Transverse colon (tissue), 4 donors: ENCODE measurements at regions not wholly inside any gene's neighbourhood (a gene's known extent, or its start where the extent isn't known, plus 50 kb on each side); places are given as distances from the start of the nearest gene placed in this dataset.

ENCODE experiments used
- DNase-seq: peaks from one replicate; pipeline ENCODE4 v3.0.0-alpha.2; 2019
- H3K27ac ChIP-seq, 4 donors: fragments of 200-600 bp; sonication (generic); 2 replicates each; pipeline ENCODE4 v1.5.1; 2016 to 2018; ENCODE audit warnings: inconsistent platforms in 4 of 4
- H3K27me3 ChIP-seq: fragments of 200-600 bp; sonication (generic); 2 replicates; pipeline ENCODE4 v1.5.1; 2017; ENCODE audit warnings: inconsistent platforms
- H3K36me3 ChIP-seq, 4 donors: fragments of 200-600 bp; sonication (generic); 2 replicates each; pipeline ENCODE4 v1.5.1; 2017 to 2019; ENCODE audit warnings: inconsistent platforms in 4 of 4
- H3K4me1 ChIP-seq, 4 donors: fragments of 200-600 bp; sonication (generic); 2 replicates each; pipeline ENCODE4 v1.5.1; 2017 to 2020; ENCODE audit warnings: inconsistent platforms in 4 of 4
- H3K4me3 ChIP-seq, 4 donors: fragments of 200-600 bp; sonication (generic); 1 replicate in 1 of 4; 2 replicates in 3 of 4; pipeline versions ENCODE4 v1.5.1 to v1.6.1; 2017 to 2019; ENCODE audit warnings: inconsistent platforms in 4 of 4
- H3K9me3 ChIP-seq, 2 donors: fragments of 200-600 bp; sonication (generic); 2 replicates each; pipeline ENCODE4 v1.5.1; 2017 to 2019; ENCODE audit warnings: inconsistent platforms in 2 of 2
- CTCF ChIP-seq, 5 experiments: fragments of 200-600 bp in 3 of 5; fragments of 450-650 bp in 2 of 5; sonication (generic) in 3 of 5; IDR thresholded peaks; 1 replicate in 2 of 5; 2 replicates in 3 of 5; pipeline ENCODE4 v1.5.1; 2016 to 2017; ENCODE audit warnings: antibody characterized with exemption in 5 of 5, inconsistent platforms in 3 of 5, mild to moderate bottlenecking in 2 of 5, moderate library complexity in 1 of 5
- EP300 ChIP-seq: sonication (generic); formaldehyde crosslinking; IDR thresholded peaks from one replicate; pipeline ENCODE4 v1.6.1; 2017; ENCODE audit warnings: antibody characterized with exemption, low read depth
- POLR2A ChIP-seq: fragments of 450-650 bp; IDR thresholded peaks from one replicate; pipeline ENCODE4 v1.6.1; 2016; ENCODE audit warnings: antibody characterized with exemption, mild to moderate bottlenecking, moderate library complexity
- POLR2AphosphoS5 ChIP-seq, 3 donors: sonication (generic); formaldehyde crosslinking; IDR thresholded peaks; one replicate each; pipeline ENCODE4 v1.6.1; 2016; ENCODE audit warnings: antibody characterized with exemption in 3 of 3
- WGBS, 2 donors: methylation state at CpG; one replicate each; pipeline ENCODE4 v1.1.5; 2018; ENCODE audit warnings: low coverage in 1 of 2; 5-methylcytosine and 5-hydroxymethylcytosine counted together
- in situ Hi-C, 4 donors: fragments of 200-750 bp; cut with MboI; loops; one replicate each; pipeline versions ENCODE4 v1.15.0 to v1.15.1; 2017; ENCODE audit warnings: low sequenced_read_pairs in 3 of 4, low pct_ligation_motif_present in 1 of 4, low pct_unique_long_range_greater_than_20kb in 1 of 4
- intact Hi-C: fragments of 100-400 bp; cut with DNase I; formaldehyde crosslinking; loops from one replicate; pipeline ENCODE4 v1.15.1; 2023; ENCODE audit warnings: low total_unique reads

GRCh38 chr1:30335389-30335996, 387.9 kb downstream of the MATN1 start:
- Histone ChIP-seq H3K36me3 (no peaks in the 10 kb centered on the region), H3K27ac (no peak overlapping the region), H3K27me3 (no peaks in the 10 kb centered on the region), H3K9me3 (no peaks in the 10 kb centered on the region), H3K4me1 (no peaks in the 10 kb centered on the region), H3K4me3 (no peak overlapping the region)
- no peak for DNase-seq
- 77% methylated on average over 3 of the region's 3 CpGs; no CpG with 5 or more reads in 1 of the 2 donors for WGBS, 2 donors
- intact Hi-C loops, result no loop called here
- in situ Hi-C loops, result no loop called here
- TF ChIP-seq POLR2A, result no peak
- TF ChIP-seq CTCF (IDR thresholded peaks at IDR 0.05), result no peak
- TF ChIP-seq POLR2AphosphoS5 (IDR thresholded peaks at IDR 0.05), result no peak
- TF ChIP-seq EP300, result no peak

GRCh38 chr1:30334767-30335166, 388.6 kb downstream of the MATN1 start:
- TF ChIP-seq POLR2AphosphoS5 (IDR thresholded peaks at IDR 0.05) (no peak), EP300 (no peak), CTCF (IDR thresholded peaks at IDR 0.05) (no peak)
- no peak for DNase-seq
- WGBS, 2 donors, result no CpG with 5 or more reads among the region's 2 CpGs

GRCh38 chr1:30332116-30333094, 391.0 kb downstream of the MATN1 start:
- WGBS, 2 donors, result 63 to 79% methylated on average over 3 to 18 of the region's 18 CpGs
- no peak for DNase-seq
- in situ Hi-C loops (no loop called here), intact Hi-C loops (no loop called here)
- Histone ChIP-seq H3K36me3 (no peaks in the 10 kb centered on the region), H3K27ac (no peak overlapping the region), H3K27me3 (no peaks in the 10 kb centered on the region), H3K9me3 (no peaks in the 10 kb centered on the region), H3K4me3 (no peak overlapping the region), H3K4me1 (no peaks in the 10 kb centered on the region)
- no peak for TF ChIP-seq EP300
- no peak for TF ChIP-seq POLR2A
- no peak for TF ChIP-seq POLR2AphosphoS5 (IDR thresholded peaks at IDR 0.05)
- TF ChIP-seq CTCF (IDR thresholded peaks at IDR 0.05), result no peak

More at GRCh38 chr1:30334767-30335166, 388.6 kb downstream of the MATN1 start:
- Histone ChIP-seq H3K27ac (no peak overlapping the region), H3K4me3 (no peak overlapping the region), H3K9me3 (no peaks in the 10 kb centered on the region), H3K36me3 (no peaks in the 10 kb centered on the region), H3K27me3 (no peaks in the 10 kb centered on the region), H3K4me1 (no peaks in the 10 kb centered on the region)
- in situ Hi-C loops (no loop called here), intact Hi-C loops (no loop called here)

GRCh38 chr1:30331415-30332065, 391.8 kb downstream of the MATN1 start:
- 63% methylated on average over 8 of the region's 8 CpGs; no CpG with 5 or more reads in 1 of the 2 donors for WGBS, 2 donors
- Histone ChIP-seq H3K4me1 (no peaks in the 10 kb centered on the region), H3K4me3 (no peak overlapping the region), H3K36me3 (no peaks in the 10 kb centered on the region), H3K27me3 (no peaks in the 10 kb centered on the region), H3K9me3 (no peaks in the 10 kb centered on the region), H3K27ac (no peak overlapping the region)
- DNase-seq, result no peak
- TF ChIP-seq EP300 (no peak), CTCF (IDR thresholded peaks at IDR 0.05) (no peak), POLR2A (no peak), POLR2AphosphoS5 (IDR thresholded peaks at IDR 0.05) (no peak)
- intact Hi-C loops (no loop called here), in situ Hi-C loops (no loop called here)
